ENCODE measurements at regions not wholly inside any gene's neighbourhood (a gene's known extent, or its start where the extent isn't known, plus 50 kb on each side); places are given as distances from the start of the nearest gene placed in this dataset.

DNA sequence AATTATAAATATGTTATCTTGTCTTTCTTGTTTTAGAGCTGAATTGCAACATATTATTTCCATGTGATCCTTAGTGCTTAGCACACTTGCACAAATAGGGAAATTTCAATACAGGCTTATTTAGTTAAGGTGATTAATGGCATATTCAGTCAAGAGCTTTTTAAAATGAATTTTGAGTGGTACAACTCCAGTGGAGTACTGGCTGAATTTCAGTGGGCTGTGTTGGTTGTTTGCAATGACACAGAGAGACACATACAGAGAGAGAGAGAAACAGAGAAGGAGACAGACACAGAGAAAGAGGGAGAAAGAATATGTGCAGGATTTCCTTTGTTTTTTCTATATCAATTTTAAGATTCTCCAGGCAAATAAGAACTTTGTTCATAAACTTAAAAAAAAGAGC is 766.9 kb downstream of the DNAJB9 start:
- POLR2A ChIA-PET = no interaction called here
- FAIRE-seq (no peak), ATAC-seq (no peak), DNase-seq (ENCODE audit: low spot score) (no peak)
- TF ChIP-seq, protein P1, sequence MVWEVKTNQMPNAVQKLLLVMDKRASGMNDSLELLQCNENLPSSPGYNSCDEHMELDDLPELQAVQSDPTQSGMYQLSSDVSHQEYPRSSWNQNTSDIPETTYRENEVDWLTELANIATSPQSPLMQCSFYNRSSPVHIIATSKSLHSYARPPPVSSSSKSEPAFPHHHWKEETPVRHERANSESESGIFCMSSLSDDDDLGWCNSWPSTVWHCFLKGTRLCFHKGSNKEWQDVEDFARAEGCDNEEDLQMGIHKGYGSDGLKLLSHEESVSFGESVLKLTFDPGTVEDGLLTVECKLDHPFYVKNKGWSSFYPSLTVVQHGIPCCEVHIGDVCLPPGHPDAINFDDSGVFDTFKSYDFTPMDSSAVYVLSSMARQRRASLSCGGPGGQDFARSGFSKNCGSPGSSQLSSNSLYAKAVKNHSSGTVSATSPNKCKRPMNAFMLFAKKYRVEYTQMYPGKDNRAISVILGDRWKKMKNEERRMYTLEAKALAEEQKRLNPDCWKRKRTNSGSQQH (CRISPR knock-in tag; IDR thresholded peaks at IDR 0.05; ENCODE audit: low read depth) = no peak
- TF ChIP-seq, protein P2, sequence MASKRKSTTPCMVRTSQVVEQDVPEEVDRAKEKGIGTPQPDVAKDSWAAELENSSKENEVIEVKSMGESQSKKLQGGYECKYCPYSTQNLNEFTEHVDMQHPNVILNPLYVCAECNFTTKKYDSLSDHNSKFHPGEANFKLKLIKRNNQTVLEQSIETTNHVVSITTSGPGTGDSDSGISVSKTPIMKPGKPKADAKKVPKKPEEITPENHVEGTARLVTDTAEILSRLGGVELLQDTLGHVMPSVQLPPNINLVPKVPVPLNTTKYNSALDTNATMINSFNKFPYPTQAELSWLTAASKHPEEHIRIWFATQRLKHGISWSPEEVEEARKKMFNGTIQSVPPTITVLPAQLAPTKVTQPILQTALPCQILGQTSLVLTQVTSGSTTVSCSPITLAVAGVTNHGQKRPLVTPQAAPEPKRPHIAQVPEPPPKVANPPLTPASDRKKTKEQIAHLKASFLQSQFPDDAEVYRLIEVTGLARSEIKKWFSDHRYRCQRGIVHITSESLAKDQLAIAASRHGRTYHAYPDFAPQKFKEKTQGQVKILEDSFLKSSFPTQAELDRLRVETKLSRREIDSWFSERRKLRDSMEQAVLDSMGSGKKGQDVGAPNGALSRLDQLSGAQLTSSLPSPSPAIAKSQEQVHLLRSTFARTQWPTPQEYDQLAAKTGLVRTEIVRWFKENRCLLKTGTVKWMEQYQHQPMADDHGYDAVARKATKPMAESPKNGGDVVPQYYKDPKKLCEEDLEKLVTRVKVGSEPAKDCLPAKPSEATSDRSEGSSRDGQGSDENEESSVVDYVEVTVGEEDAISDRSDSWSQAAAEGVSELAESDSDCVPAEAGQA (IDR thresholded peaks at IDR 0.05; ENCODE audit: low read depth) = no peak
- TF ChIP-seq, protein P2 (CRISPR knock-in tag; IDR thresholded peaks at IDR 0.05; ENCODE audit: borderline replicate concordance) = no peak
- TF ChIP-seq ZNF282 (IDR thresholded peaks at IDR 0.05; ENCODE audit: partially characterized antibody) (no peak), ZNF577 (CRISPR knock-in tag; IDR thresholded peaks at IDR 0.05; ENCODE audit: borderline replicate concordance, low read depth) (no peak), TBX2 (CRISPR knock-in tag; IDR thresholded peaks at IDR 0.05; ENCODE audit: borderline replicate concordance) (no peak), ZNF891 (CRISPR knock-in tag; IDR thresholded peaks at IDR 0.05) (no peak), SRY (CRISPR knock-in tag; IDR thresholded peaks at IDR 0.05) (no peak), ZNF180 (CRISPR knock-in tag; IDR thresholded peaks at IDR 0.05; ENCODE audit: borderline replicate concordance, low read depth) (no peak), ZNF775 (CRISPR knock-in tag; IDR thresholded peaks at IDR 0.05; ENCODE audit: borderline replicate concordance) (no peak), ZNF703 (CRISPR knock-in tag; IDR thresholded peaks at IDR 0.05; ENCODE audit: borderline replicate concordance) (no peak), NFE2L2 (IDR thresholded peaks at IDR 0.05; ENCODE audit: low read length) (no peak)
- intact Hi-C loops (cut with micrococcal nuclease; ENCODE audit: unreplicated experiment) (no loop called here), in situ Hi-C loops (cut with HindIII; ENCODE audit: extremely low pct_ligation_motif_present, low pct_unique_long_range_greater_than_20kb) (no loop called here)
- H2AFZ ChIP-seq (ENCODE audit: low read length) = no peak overlapping the region
- H3K9me3 ChIP-seq (ENCODE audit: low read length) = no peaks in the 10 kb centered on the region
- BruUV-seq (replicated peaks) = no TSS peak
- H3K36me3 ChIP-seq (replicated peaks in 1 of 2; ENCODE audit: control insufficient read depth in 1 of 2, insufficient read depth in 2 of 2, low read length in 2 of 2) = no peaks in the 10 kb centered on the region
- H3K4me2 ChIP-seq (ENCODE audit: low read depth, low read length) = no peak overlapping the region
- no peaks in the 10 kb centered on the region for H4K20me1 ChIP-seq (ENCODE audit: insufficient read depth, low read length)
- H3K27ac ChIP-seq (ENCODE audit: extremely low read length, insufficient read depth, low read length) = no peak overlapping the region
- no peaks in the 10 kb centered on the region for H3K4me1 ChIP-seq (ENCODE audit: insufficient read depth, low read length)
- H3K9ac ChIP-seq (ENCODE audit: insufficient read depth, low read depth, low read length) = no peak overlapping the region
- no peak overlapping the region for H3K4me3 ChIP-seq (replicated peaks in 1 of 3; ENCODE audit: insufficient read depth in 1 of 3, low read depth in 2 of 3, low read length in 3 of 3)
- no peaks in the 10 kb centered on the region for H3K27me3 ChIP-seq (ENCODE audit: control insufficient read depth in 1 of 2, insufficient read depth in 2 of 2, low read length in 2 of 2)
- no peaks in the 10 kb centered on the region for H3K79me2 ChIP-seq (ENCODE audit: insufficient read depth, low read length)
- CTCF ChIA-PET (ENCODE audit: low intra/inter-chr PET ratio, low total read pairs) = no interaction called here
